Spinal cord (tissue), 9 donors: ENCODE measurements at regions not wholly inside any gene's neighbourhood (a gene's known extent, or its start where the extent isn't known, plus 50 kb on each side); places are given as distances from the start of the nearest gene placed in this dataset.
"Not testable (repeated sequence)": the region's sequence is repeated elsewhere in the genome, so short reads cannot be mapped to it uniquely, and the experiment has no call there.

Source experiments
- DNase-seq, 6 donors: peaks; one replicate each; pipeline versions ENCODE4 v3.0.0 to v3.0.0-alpha.2; 2013 to 2015; ENCODE audit warnings: low spot score in 6 of 6, low read depth in 4 of 6
- H3K27ac ChIP-seq: one replicate; pipeline ENCODE4 v1.5.1; 2013; ENCODE audit warnings: low read depth, low read length, control low read depth
- H3K27me3 ChIP-seq: one replicate; pipeline ENCODE4 v1.6.1; 2013; ENCODE audit warnings: low read length; ENCODE audit not compliant: control insufficient read depth, insufficient read depth
- H3K36me3 ChIP-seq: one replicate; pipeline ENCODE4 v1.6.1; 2013; ENCODE audit warnings: low read length; ENCODE audit not compliant: control insufficient read depth, insufficient read depth
- H3K4me1 ChIP-seq: one replicate; pipeline ENCODE4 v1.6.1; 2013; ENCODE audit warnings: low read length; ENCODE audit not compliant: control insufficient read depth, insufficient read depth
- H3K4me3 ChIP-seq: one replicate; pipeline ENCODE4 v1.5.1; 2013; ENCODE audit warnings: low read depth, low read length, control low read depth
- H3K9me3 ChIP-seq: one replicate; pipeline ENCODE4 v1.6.1; 2013; ENCODE audit warnings: low read length; ENCODE audit not compliant: control insufficient read depth, insufficient read depth
- WGBS: methylation state at CpG from one replicate; pipeline ENCODE4 v1.1.5; 2013; ENCODE audit warnings: missing lambda C conversion rate; ENCODE audit not compliant: insufficient coverage; 5-methylcytosine and 5-hydroxymethylcytosine counted together
- donor health status: healthy.

DNA sequence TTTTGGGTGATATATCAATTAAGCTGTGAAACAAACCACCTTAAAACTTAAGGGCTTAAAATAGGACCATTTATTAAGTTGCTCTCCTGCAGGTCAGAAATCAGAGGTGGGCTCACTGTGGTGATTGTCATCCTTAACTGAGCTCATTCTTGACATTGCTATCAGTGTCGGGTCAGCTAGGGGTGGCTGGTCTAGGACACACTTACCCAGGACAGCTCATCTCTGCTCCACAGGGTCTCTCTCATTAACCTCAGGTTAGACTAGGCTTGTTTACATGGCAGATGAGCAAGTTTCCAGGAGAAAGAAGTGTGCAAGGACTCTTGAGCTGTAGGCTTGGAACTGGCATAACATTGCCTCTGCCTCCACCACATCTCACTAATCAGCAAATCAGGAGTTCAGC, 601.0 kb upstream of the RAG2 start:
- Histone ChIP-seq H3K4me3 (no peak overlapping the region), H3K36me3 (no peaks in the 10 kb centered on the region), H3K27ac (no peak overlapping the region), H3K9me3 (peaks cover 2% of the 10 kb centered on the region), H3K27me3 (no peaks in the 10 kb centered on the region), H3K4me1 (no peaks in the 10 kb centered on the region)
- no peak for DNase-seq
- WGBS, result no CpG with 5 or more reads among the region's 1 CpG

GRCh38 chr11:37184326-37184725, 586.3 kb upstream of the RAG2 start:
- no peak for DNase-seq
- no peak overlapping the region for H3K27ac ChIP-seq
- H3K36me3 ChIP-seq, result no peaks in the 10 kb centered on the region
- H3K9me3 ChIP-seq, result no peaks in the 10 kb centered on the region
- no peaks in the 10 kb centered on the region for H3K4me1 ChIP-seq
- WGBS, result no CpG with 5 or more reads among the region's 1 CpG
- no peaks in the 10 kb centered on the region for H3K27me3 ChIP-seq
- H3K4me3 ChIP-seq, result no peak overlapping the region

GRCh38 chr11:37182031-37182430, 584.0 kb upstream of the RAG2 start:
- Histone ChIP-seq H3K36me3 (no peaks in the 10 kb centered on the region), H3K4me3 (no peak overlapping the region), H3K27me3 (no peaks in the 10 kb centered on the region), H3K9me3 (no peaks in the 10 kb centered on the region), H3K4me1 (no peaks in the 10 kb centered on the region), H3K27ac (no peak overlapping the region)
- WGBS, result 20% methylated on average over 1 of the region's 5 CpGs
- peak in 1 of 6 donors; percentile 9 for DNase-seq

DNA sequence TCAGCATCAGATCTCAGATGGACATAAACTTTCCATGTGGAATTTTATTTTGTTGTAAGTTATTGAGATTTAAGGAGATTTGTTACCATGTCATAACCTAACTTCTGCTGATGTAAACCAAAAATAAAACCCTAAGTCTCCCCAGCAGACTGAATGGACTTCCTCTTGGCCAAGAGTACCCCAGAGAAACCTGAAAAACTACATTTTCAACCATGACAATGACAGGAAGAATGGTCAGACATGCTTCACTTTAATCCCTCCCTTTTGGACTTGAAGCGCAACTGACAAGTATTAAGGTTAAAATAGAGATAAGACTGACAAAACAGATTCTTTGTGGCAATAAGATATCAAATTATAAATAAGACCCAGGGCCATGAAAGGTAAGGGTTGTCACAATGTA, 579.7 kb upstream of the RAG2 start:
- no peaks in the 10 kb centered on the region for H3K27me3 ChIP-seq
- no peak overlapping the region for H3K4me3 ChIP-seq
- no CpG with 5 or more reads among the region's 1 CpG for WGBS
- no peak overlapping the region for H3K27ac ChIP-seq
- H3K4me1 ChIP-seq, result no peaks in the 10 kb centered on the region
- no peak for DNase-seq
- H3K36me3 ChIP-seq, result no peaks in the 10 kb centered on the region
- no peaks in the 10 kb centered on the region for H3K9me3 ChIP-seq

GRCh38 chr11:37171451-37171850, 573.4 kb upstream of the RAG2 start:
- H3K36me3 ChIP-seq, result no peaks in the 10 kb centered on the region
- H3K4me3 ChIP-seq, result no peak overlapping the region
- DNase-seq, result no peak
- H3K9me3 ChIP-seq, result no peaks in the 10 kb centered on the region
- WGBS, result no CpG with 5 or more reads among the region's 2 CpGs
- no peaks in the 10 kb centered on the region for H3K27me3 ChIP-seq
- no peak overlapping the region for H3K27ac ChIP-seq
- H3K4me1 ChIP-seq, result no peaks in the 10 kb centered on the region

DNA sequence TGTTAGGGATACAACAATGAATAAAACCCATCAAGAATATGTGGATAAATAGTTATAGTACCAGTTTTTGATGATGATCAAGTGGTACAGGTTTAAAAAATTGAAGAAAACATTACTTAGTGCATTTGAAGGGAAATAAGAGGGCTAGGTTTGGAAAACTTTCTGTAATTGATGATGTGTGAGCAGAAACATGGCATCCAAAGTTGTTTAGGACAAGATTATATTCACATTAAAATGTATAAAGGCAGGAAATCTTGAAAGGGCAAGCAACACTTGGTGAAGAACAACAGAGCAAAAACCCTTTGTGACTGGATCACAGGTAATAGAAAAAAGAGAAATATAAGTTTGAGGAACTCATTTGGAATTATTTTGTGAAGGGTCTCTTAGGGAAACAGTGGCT, 572.3 kb upstream of the RAG2 start:
- H3K27me3 ChIP-seq, result no peaks in the 10 kb centered on the region
- no peak for DNase-seq
- no peak overlapping the region for H3K4me3 ChIP-seq
- H3K27ac ChIP-seq, result no peak overlapping the region
- no peaks in the 10 kb centered on the region for H3K36me3 ChIP-seq
- no peaks in the 10 kb centered on the region for H3K9me3 ChIP-seq
- H3K4me1 ChIP-seq, result no peaks in the 10 kb centered on the region

DNA sequence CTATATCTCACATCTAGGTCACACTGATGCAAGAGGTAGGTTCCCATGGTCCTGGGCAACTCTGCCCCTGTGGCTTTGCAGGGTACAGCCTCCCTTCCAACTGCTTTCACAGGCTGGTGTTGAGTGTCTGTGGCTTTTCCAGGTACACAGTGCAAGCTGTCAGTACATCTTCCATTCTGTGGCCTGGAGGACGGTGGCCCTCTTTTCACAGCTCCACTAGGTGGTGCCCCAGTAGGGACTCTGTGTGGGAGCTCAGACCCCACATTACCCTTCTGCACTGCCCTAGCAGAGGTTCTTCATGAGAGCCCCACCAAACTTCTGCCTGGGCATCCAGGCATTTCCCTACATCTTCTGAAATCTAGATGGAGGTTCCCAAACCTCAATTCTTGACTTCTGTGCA, 547.4 kb upstream of the RAG2 start:
- H3K4me3 ChIP-seq, H3K27ac ChIP-seq, H3K36me3 ChIP-seq, H3K4me1 ChIP-seq, DNase-seq, H3K27me3 ChIP-seq, H3K9me3 ChIP-seq: not testable (repeated sequence)
- 100% methylated on average over 1 of the region's 1 CpG for WGBS

DNA sequence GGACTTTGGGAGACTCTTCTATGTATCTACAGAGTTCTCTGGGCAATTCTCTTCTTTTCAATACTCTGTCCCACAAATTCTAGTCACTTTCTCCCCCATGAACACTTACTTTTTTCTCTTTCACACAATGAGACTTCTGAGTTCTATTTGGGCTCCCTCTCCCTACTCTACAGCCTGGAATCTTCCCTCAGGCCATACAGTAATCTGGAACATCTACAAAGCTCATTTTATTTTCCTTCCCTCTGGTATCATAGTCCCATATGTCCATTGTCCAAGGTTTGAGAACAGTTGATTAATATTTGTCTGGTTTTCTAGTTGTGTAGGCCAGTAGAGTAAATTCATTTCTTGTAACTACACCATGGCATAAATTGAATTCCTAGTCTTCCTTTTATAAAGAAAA, 544.6 kb upstream of the RAG2 start:
- Histone ChIP-seq H3K27ac (no peak overlapping the region), H3K36me3 (no peaks in the 10 kb centered on the region), H3K4me3 (no peak overlapping the region), H3K4me1 (no peaks in the 10 kb centered on the region), H3K9me3 (no peaks in the 10 kb centered on the region), H3K27me3 (no peaks in the 10 kb centered on the region)
- DNase-seq, result no peak

GRCh38 chr11:37141707-37142106, 543.7 kb upstream of the RAG2 start:
- no peaks in the 10 kb centered on the region for H3K4me1 ChIP-seq
- no peak for DNase-seq
- no peaks in the 10 kb centered on the region for H3K27me3 ChIP-seq
- 89% methylated on average over 5 of the region's 5 CpGs for WGBS
- no peak overlapping the region for H3K27ac ChIP-seq
- no peak overlapping the region for H3K4me3 ChIP-seq
- no peaks in the 10 kb centered on the region for H3K36me3 ChIP-seq
- H3K9me3 ChIP-seq, result no peaks in the 10 kb centered on the region

- not testable (repeated sequence) for H3K4me3 ChIP-seq, H3K27me3 ChIP-seq, H3K9me3 ChIP-seq, H3K4me1 ChIP-seq, H3K27ac ChIP-seq, H3K36me3 ChIP-seq, DNase-seq
- WGBS, result 76% methylated on average over 5 of the region's 6 CpGs
Measured at GRCh38 chr11:37135606-37136005, 537.6 kb upstream of the RAG2 start.

- H3K9me3 ChIP-seq, result peaks cover 2% of the 10 kb centered on the region
- no peaks in the 10 kb centered on the region for H3K36me3 ChIP-seq
- H3K27ac ChIP-seq, result no peak overlapping the region
- no CpG with 5 or more reads among the region's 2 CpGs for WGBS
- DNase-seq, result no peak
- no peak overlapping the region for H3K4me3 ChIP-seq
- no peaks in the 10 kb centered on the region for H3K27me3 ChIP-seq
- no peaks in the 10 kb centered on the region for H3K4me1 ChIP-seq
Measured at GRCh38 chr11:37134637-37135036, 536.6 kb upstream of the RAG2 start.
